ENCODE measurements at regions not wholly inside any gene's neighbourhood (a gene's known extent, or its start where the extent isn't known, plus 50 kb on each side); places are given as distances from the start of the nearest gene placed in this dataset.

DNA sequence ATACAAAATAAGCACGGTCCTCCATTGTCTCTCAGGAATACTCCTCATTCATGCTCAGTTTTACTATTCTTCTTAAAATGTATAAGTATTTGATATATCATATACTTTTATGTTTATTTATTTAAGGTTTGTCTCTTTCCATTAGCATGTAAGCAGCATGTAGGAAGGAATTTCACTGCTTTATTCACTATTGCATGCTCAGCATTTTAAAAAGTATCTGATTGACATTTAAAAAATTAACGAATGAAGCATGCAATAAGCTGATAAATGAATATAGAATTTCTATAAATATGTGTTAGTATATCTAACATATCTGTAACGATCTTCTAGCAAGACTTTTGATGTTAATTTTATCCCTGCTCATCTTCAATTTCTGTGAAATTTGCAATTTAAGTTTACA lies 402.7 kb upstream of the BRINP3 start:
- 58 to 78% (median 68%) methylated on average over 3 of the region's 3 CpGs for WGBS, 5 donors
- Histone ChIP-seq H3K4me3 (no peak overlapping the region), H3K36me3 (no peaks in the 10 kb centered on the region), H3K27me3 (replicated peaks in 1 of 7) (no peaks in the 10 kb centered on the region), H3K27ac (no peak overlapping the region), H3K4me1 (no peaks in the 10 kb centered on the region), H3K9me3 (peaks cover 0 to 4% (median 0%) of the 10 kb centered on the region in 8 donors)
- no peak for DNase-seq
- intact Hi-C loops (cut with DNase I; ENCODE audit: low total_unique reads), result no loop called here
- TF ChIP-seq POLR2AphosphoS5 (IDR thresholded peaks at IDR 0.05) (no peak), POLR2A (IDR thresholded peaks at IDR 0.05) (no peak)
- TF ChIP-seq, protein P1, sequence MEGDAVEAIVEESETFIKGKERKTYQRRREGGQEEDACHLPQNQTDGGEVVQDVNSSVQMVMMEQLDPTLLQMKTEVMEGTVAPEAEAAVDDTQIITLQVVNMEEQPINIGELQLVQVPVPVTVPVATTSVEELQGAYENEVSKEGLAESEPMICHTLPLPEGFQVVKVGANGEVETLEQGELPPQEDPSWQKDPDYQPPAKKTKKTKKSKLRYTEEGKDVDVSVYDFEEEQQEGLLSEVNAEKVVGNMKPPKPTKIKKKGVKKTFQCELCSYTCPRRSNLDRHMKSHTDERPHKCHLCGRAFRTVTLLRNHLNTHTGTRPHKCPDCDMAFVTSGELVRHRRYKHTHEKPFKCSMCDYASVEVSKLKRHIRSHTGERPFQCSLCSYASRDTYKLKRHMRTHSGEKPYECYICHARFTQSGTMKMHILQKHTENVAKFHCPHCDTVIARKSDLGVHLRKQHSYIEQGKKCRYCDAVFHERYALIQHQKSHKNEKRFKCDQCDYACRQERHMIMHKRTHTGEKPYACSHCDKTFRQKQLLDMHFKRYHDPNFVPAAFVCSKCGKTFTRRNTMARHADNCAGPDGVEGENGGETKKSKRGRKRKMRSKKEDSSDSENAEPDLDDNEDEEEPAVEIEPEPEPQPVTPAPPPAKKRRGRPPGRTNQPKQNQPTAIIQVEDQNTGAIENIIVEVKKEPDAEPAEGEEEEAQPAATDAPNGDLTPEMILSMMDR (IDR thresholded peaks at IDR 0.05 in 8 of 11, conservative IDR thresholded peaks at IDR 0.05 in 3 of 11), result no peak

DNA sequence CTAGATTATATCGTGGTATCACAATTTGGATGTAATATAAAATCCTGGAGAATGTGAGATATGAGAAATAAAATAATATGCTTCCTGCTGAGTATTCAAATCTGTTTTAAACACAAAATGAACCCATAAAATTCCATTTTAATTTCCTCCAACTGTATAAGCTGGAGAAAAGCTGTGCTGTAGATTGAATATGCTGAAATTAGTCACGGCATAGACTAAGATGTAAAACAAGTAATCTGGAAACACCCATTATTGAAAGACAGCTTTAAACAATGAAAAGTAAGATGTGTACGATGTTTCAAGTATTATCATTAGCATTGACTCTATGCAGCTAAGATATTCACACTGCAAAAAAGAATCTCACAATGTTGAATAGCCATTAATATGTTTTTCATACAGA lies 403.4 kb upstream of the BRINP3 start:
- intact Hi-C loops (cut with DNase I; ENCODE audit: low total_unique reads), result no loop called here
- no peak overlapping the region for H3K4me3 ChIP-seq
- TF ChIP-seq POLR2A (IDR thresholded peaks at IDR 0.05), result no peak
- TF ChIP-seq, protein P1 (IDR thresholded peaks at IDR 0.05 in 8 of 11, conservative IDR thresholded peaks at IDR 0.05 in 3 of 11), result no peak
- H3K27me3 ChIP-seq (replicated peaks in 1 of 7), result no peaks in the 10 kb centered on the region
- no peak for DNase-seq
- H3K27ac ChIP-seq, result no peak overlapping the region
- no peaks in the 10 kb centered on the region for H3K4me1 ChIP-seq
- peaks cover 0 to under 1% (median 0%) of the 10 kb centered on the region in 8 donors for H3K9me3 ChIP-seq
- WGBS, 5 donors, result 56 to 85% (median 82%) methylated on average over 3 of the region's 3 CpGs
- no peaks in the 10 kb centered on the region for H3K36me3 ChIP-seq

DNA sequence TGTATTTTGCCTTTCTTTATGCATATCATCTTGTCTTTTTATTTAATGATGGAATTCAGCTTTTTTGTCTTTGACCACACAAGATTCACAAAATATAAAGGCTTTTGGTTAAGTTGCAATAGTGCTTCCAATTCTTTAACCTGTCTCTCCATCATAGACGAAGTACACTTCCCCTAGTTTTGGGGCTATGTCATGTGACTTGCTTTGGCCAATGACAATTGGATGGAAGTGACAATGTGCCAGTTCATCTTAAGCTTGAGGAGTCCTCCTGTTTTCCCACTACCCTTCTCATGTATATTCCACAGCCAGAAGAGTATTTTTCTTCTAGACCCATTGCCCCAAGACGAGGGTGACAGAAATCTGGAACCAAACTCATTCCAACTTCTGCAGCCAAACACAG lies 419.6 kb upstream of the BRINP3 start:
- H3K4me1 ChIP-seq, result no peaks in the 10 kb centered on the region
- peaks cover 0 to 19% (median 6%) of the 10 kb centered on the region in 8 donors for H3K9me3 ChIP-seq
- intact Hi-C loops (cut with DNase I; ENCODE audit: low total_unique reads), result no loop called here
- no peaks in the 10 kb centered on the region for H3K27me3 ChIP-seq (replicated peaks in 1 of 7)
- WGBS, 5 donors, result 70 to 81% (median 78%) methylated on average over 2 of the region's 2 CpGs
- H3K36me3 ChIP-seq, result no peaks in the 10 kb centered on the region
- no peak overlapping the region for H3K27ac ChIP-seq
- no peak for TF ChIP-seq POLR2A (IDR thresholded peaks at IDR 0.05)
- TF ChIP-seq POLR2AphosphoS5 (IDR thresholded peaks at IDR 0.05), result no peak
- TF ChIP-seq, protein P1 (IDR thresholded peaks at IDR 0.05 in 8 of 11, conservative IDR thresholded peaks at IDR 0.05 in 3 of 11), result no peak
- no peak overlapping the region for H3K4me3 ChIP-seq
- DNase-seq, result no peak

DNA sequence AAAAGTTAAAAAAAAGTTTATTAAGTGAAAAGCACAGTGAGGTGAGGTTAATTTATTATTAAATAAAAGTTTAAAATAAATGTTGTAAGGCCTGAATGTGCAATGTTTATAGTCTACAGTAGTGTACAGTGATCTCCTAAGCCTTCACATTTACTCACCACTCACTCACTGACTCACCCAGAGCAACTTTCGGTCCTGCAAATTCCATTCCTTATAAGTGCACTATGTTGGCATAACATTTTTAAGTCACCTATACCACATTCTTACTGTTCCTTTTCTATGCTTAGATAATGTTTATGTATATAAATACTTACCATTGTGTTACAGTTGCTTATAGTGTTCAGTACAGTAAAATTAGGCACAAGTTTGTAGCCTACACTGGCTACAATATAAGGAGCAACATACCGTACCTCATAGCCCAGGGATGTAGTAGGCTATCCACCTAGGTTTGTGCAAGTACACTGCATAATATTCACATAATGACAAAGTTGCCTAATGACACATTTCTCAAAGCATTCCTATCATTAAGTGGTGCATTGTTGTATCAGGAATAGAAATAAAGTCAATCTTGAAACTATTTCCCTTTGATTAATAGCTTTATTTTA lies 426.5 kb upstream of the BRINP3 start:
- Histone ChIP-seq H3K4me3 (no peak overlapping the region), H3K4me1 (no peaks in the 10 kb centered on the region), H3K9me3 (peaks cover 0 to 6% (median 3%) of the 10 kb centered on the region in 8 donors), H3K27me3 (replicated peaks in 1 of 7) (no peaks in the 10 kb centered on the region), H3K27ac (no peak overlapping the region), H3K36me3 (no peaks in the 10 kb centered on the region)
- no peak for DNase-seq
- TF ChIP-seq POLR2AphosphoS5 (IDR thresholded peaks at IDR 0.05), result no peak
- TF ChIP-seq, protein P1 (IDR thresholded peaks at IDR 0.05 in 8 of 11, conservative IDR thresholded peaks at IDR 0.05 in 3 of 11), result no peak
- no peak for TF ChIP-seq POLR2A (IDR thresholded peaks at IDR 0.05)
- intact Hi-C loops (cut with DNase I; ENCODE audit: low total_unique reads), result no loop called here
- WGBS, 5 donors, result 83 to 98% (median 87%) methylated on average over 2 of the region's 2 CpGs
